ENCODE measurements at regions not wholly inside any gene's neighbourhood (a gene's known extent, or its start where the extent isn't known, plus 50 kb on each side); places are given as distances from the start of the nearest gene placed in this dataset.

DNA sequence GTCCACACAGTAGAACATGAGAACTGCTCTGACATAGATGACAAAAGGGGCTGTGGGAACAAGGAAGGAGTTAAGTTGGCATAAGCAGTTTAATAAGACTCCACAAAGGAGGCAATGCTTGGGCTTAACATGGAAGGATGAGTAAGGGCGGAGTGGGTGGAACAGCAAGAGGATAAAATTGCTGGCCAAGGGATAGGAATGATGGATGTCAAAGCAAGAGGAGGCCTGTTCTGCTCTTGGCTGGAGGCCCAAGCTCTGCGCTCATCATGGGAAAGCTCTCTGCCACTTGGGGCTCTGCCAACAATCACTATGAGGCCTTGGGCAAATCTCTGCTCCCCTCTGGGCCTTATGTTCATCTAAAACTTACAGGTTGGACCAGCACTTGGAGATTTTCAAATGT, 98.3 kb upstream of the CAMK1G start:
- H3F3A ChIP-seq (ENCODE audit: insufficient read depth) = no peaks in the 10 kb centered on the region
- no peak for TF ChIP-seq EZH2phosphoT487 (conservative IDR thresholded peaks at IDR 0.05; ENCODE audit: low read length)
- TF ChIP-seq, protein P1, sequence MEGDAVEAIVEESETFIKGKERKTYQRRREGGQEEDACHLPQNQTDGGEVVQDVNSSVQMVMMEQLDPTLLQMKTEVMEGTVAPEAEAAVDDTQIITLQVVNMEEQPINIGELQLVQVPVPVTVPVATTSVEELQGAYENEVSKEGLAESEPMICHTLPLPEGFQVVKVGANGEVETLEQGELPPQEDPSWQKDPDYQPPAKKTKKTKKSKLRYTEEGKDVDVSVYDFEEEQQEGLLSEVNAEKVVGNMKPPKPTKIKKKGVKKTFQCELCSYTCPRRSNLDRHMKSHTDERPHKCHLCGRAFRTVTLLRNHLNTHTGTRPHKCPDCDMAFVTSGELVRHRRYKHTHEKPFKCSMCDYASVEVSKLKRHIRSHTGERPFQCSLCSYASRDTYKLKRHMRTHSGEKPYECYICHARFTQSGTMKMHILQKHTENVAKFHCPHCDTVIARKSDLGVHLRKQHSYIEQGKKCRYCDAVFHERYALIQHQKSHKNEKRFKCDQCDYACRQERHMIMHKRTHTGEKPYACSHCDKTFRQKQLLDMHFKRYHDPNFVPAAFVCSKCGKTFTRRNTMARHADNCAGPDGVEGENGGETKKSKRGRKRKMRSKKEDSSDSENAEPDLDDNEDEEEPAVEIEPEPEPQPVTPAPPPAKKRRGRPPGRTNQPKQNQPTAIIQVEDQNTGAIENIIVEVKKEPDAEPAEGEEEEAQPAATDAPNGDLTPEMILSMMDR (IDR thresholded peaks at IDR 0.05; ENCODE audit: insufficient read depth, low read length, poor library complexity, severe bottlenecking) = no peak
- no peaks in the 10 kb centered on the region for H3K9me2 ChIP-seq (replicated peaks; ENCODE audit: insufficient read depth, low read length)
- H2AFZ ChIP-seq (ENCODE audit: low read depth, low read length, severe bottlenecking) = no peak overlapping the region
- H3K4me3 ChIP-seq (ENCODE audit: insufficient read depth, low read length, poor library complexity, severe bottlenecking) = no peak overlapping the region
- H4K20me1 ChIP-seq (ENCODE audit: low read depth, low read length) = no peaks in the 10 kb centered on the region
- no peaks in the 10 kb centered on the region for H3K27me3 ChIP-seq (ENCODE audit: low read length)
- no peaks in the 10 kb centered on the region for H3K79me2 ChIP-seq (ENCODE audit: insufficient read depth, low read length)
- no peak overlapping the region for H3K9ac ChIP-seq (ENCODE audit: low read length)
- no peak overlapping the region for H3K27ac ChIP-seq (ENCODE audit: low read depth, low read length)
- no peak overlapping the region for H3K4me2 ChIP-seq (ENCODE audit: low read depth, low read length, poor library complexity, severe bottlenecking)
- H3K9me3 ChIP-seq (ENCODE audit: insufficient read depth, low read length) = no peaks in the 10 kb centered on the region
- no peaks in the 10 kb centered on the region for H3K36me3 ChIP-seq (ENCODE audit: low read length)

DNA sequence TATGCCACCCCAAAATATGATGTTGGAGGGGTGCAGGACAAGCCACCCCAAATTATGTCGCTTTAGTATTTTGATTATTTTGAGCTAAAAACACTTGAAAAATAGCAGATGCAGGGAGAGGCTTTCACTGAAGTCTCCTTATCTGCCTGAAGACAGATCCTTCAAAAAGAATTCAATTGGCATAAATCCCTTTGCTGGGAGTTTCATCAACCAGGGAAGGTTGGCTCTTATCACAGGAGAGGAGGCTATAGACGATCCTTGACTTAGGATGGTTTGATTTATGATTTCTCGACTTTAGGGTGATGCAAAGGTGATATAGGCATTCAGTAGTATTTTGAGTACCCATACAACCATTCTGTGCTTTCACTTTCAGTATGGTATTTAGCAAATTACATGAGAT, 97.8 kb upstream of the CAMK1G start:
- H3K27ac ChIP-seq (ENCODE audit: low read depth, low read length) = no peak overlapping the region
- no peaks in the 10 kb centered on the region for H3F3A ChIP-seq (ENCODE audit: insufficient read depth)
- H3K9me3 ChIP-seq (ENCODE audit: insufficient read depth, low read length) = no peaks in the 10 kb centered on the region
- H3K79me2 ChIP-seq (ENCODE audit: insufficient read depth, low read length) = no peaks in the 10 kb centered on the region
- TF ChIP-seq, protein P1 (IDR thresholded peaks at IDR 0.05; ENCODE audit: insufficient read depth, low read length, poor library complexity, severe bottlenecking) = no peak
- TF ChIP-seq EZH2phosphoT487 (conservative IDR thresholded peaks at IDR 0.05; ENCODE audit: low read length) = no peak
- no peaks in the 10 kb centered on the region for H3K9me2 ChIP-seq (replicated peaks; ENCODE audit: insufficient read depth, low read length)
- no peak overlapping the region for H3K4me3 ChIP-seq (ENCODE audit: insufficient read depth, low read length, poor library complexity, severe bottlenecking)
- no peaks in the 10 kb centered on the region for H3K27me3 ChIP-seq (ENCODE audit: low read length)
- no peaks in the 10 kb centered on the region for H4K20me1 ChIP-seq (ENCODE audit: low read depth, low read length)
- H3K9ac ChIP-seq (ENCODE audit: low read length) = no peak overlapping the region
- H3K4me2 ChIP-seq (ENCODE audit: low read depth, low read length, poor library complexity, severe bottlenecking) = no peak overlapping the region
- H3K36me3 ChIP-seq (ENCODE audit: low read length) = no peaks in the 10 kb centered on the region
- no peak overlapping the region for H2AFZ ChIP-seq (ENCODE audit: low read depth, low read length, severe bottlenecking)

DNA sequence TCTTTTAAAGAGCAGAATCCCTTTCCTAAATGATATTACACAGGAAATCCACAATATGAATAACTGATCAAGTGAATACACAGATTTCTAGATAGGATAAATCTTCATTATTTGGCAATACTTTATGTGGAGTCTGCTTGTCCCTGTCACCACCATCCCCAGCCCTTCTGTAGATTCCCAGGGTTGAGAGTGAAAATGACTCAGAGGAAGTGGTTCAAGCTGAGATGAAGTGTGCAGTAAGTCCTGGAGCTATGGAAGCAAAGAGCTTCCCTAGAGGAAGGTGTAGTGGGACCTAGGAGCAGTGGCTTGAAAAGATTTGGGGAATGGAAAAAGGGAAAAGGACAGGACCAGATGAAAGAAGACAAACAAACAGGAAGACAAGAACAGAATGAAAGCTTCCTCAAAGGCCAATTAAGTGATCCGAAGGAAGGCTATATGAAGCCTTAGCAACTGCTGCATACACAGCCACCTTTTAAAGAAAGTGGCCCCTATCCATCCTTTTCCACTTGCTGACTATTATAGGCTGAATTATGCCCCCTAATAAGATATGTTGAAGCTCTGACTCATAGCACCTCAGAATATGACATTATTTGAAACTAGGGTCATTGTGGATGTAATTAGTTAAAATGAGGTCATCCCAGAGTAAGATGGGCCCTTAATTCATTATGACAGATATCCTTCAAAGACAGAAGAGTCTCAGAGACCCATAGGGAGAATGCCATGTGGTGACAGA, 96.5 kb upstream of the CAMK1G start:
- Histone ChIP-seq H2AFZ (ENCODE audit: low read depth, low read length, severe bottlenecking) (no peak overlapping the region), H3K9me2 (replicated peaks; ENCODE audit: insufficient read depth, low read length) (no peaks in the 10 kb centered on the region), H3K9ac (ENCODE audit: low read length) (no peak overlapping the region), H3K27me3 (ENCODE audit: low read length) (no peaks in the 10 kb centered on the region), H3K27ac (ENCODE audit: low read depth, low read length) (no peak overlapping the region), H4K20me1 (ENCODE audit: low read depth, low read length) (no peaks in the 10 kb centered on the region), H3K4me2 (ENCODE audit: low read depth, low read length, poor library complexity, severe bottlenecking) (no peak overlapping the region), H3K36me3 (ENCODE audit: low read length) (no peaks in the 10 kb centered on the region), H3K79me2 (ENCODE audit: insufficient read depth, low read length) (no peaks in the 10 kb centered on the region), H3K9me3 (ENCODE audit: insufficient read depth, low read length) (no peaks in the 10 kb centered on the region), H3F3A (ENCODE audit: insufficient read depth) (no peaks in the 10 kb centered on the region), H3K4me3 (ENCODE audit: insufficient read depth, low read length, poor library complexity, severe bottlenecking) (no peak overlapping the region)
- TF ChIP-seq, protein P1 (IDR thresholded peaks at IDR 0.05; ENCODE audit: insufficient read depth, low read length, poor library complexity, severe bottlenecking) = no peak
- TF ChIP-seq EZH2phosphoT487 (conservative IDR thresholded peaks at IDR 0.05; ENCODE audit: low read length) = no peak

Measured in SU-DHL-6 (cell line).